PC-3 (cell line): ENCODE measurements at regions not wholly inside any gene's neighbourhood (a gene's known extent, or its start where the extent isn't known, plus 50 kb on each side); places are given as distances from the start of the nearest gene placed in this dataset.
"Not testable (repeated sequence)": the region's sequence is repeated elsewhere in the genome, so short reads cannot be mapped to it uniquely, and the experiment has no call there.

Experiments used
- ATAC-seq: fragments of 200-7000 bp; cut with Tn5 transposase; 2 replicates; pipeline ENCODE4 v1.9.1; 2020; ENCODE audit warnings: mild to moderate bottlenecking, moderate library complexity
- BruUV-seq: library from RNA; stranded (reverse); fragments of 400-500 nt; replicated peaks from 2 replicates; lab custom pipeline; 2021; lab: Mats Ljungman, UMichigan
- CTCF ChIA-PET: fragments of 300-600 bp; sonication (Branson Sonifier 250); formaldehyde crosslinking; loops from one replicate; lab custom pipeline; 2022; ENCODE audit warnings: antibody characterized with exemption; lab: Charles Lee
- POLR2A ChIA-PET: fragments of 300-600 bp; sonication (Branson Sonifier 250); formaldehyde crosslinking; loops from one replicate; lab custom pipeline; 2022; ENCODE audit warnings: antibody characterized with exemption; ENCODE audit not compliant: unreplicated experiment; lab: Charles Lee
- DNase-seq: peaks from one replicate; pipeline ENCODE4 v3.0.0-alpha.2; 2015
- H2AFZ ChIP-seq: fragments of 300-600 bp; sonication (generic); 2 replicates; pipeline ENCODE4 v1.6.0; 2016; ENCODE audit warnings: antibody characterized with exemption, low read length
- H3F3A ChIP-seq: fragments of 300-600 bp; sonication (generic); one replicate; pipeline ENCODE4 v1.6.0; 2017; ENCODE audit warnings: antibody characterized with exemption, low read length, control low read depth, mild to moderate bottlenecking; ENCODE audit not compliant: unreplicated experiment
- H3K27ac ChIP-seq: fragments of 300-600 bp; sonication (generic); 2 replicates; pipeline ENCODE4 v1.5.1; 2016; ENCODE audit warnings: mild to moderate bottlenecking, low read length
- H3K27me3 ChIP-seq: fragments of 300-600 bp; sonication (generic); 2 replicates; pipeline ENCODE4 v1.6.1; 2016; ENCODE audit warnings: low read length, mixed read lengths
- H3K36me3 ChIP-seq: fragments of 300-600 bp; sonication (generic); 2 replicates; pipeline ENCODE4 v1.6.1; 2016; ENCODE audit warnings: low read depth, mixed run types, low read length, mixed read lengths
- H3K4me1 ChIP-seq: fragments of 300-600 bp; sonication (generic); 2 replicates; pipeline ENCODE4 v1.5.1; 2016; ENCODE audit warnings: low read length; ENCODE audit not compliant: insufficient read depth
- H3K4me2 ChIP-seq: fragments of 300-600 bp; sonication (generic); 2 replicates; pipeline ENCODE4 v1.6.0; 2016; ENCODE audit warnings: low read length
- H3K4me3 ChIP-seq: fragments of 300-600 bp; sonication (generic); 2 replicates; pipeline ENCODE4 v1.5.1; 2016; ENCODE audit warnings: mild to moderate bottlenecking, low read length, mixed read lengths
- H3K79me2 ChIP-seq: fragments of 300-600 bp; sonication (generic); 2 replicates; pipeline ENCODE4 v1.6.1; 2017; ENCODE audit warnings: low read length, mixed read lengths
- H3K9ac ChIP-seq: fragments of 300-600 bp; sonication (generic); 2 replicates; pipeline ENCODE4 v1.6.0; 2016; ENCODE audit warnings: mild to moderate bottlenecking, low read length
- H3K9me2 ChIP-seq: fragments of 300-600 bp; sonication (generic); replicated peaks from 2 replicates; pipeline ENCODE4 v1.6.1; 2016; ENCODE audit warnings: mixed run types, low read length, mixed read lengths
- H3K9me3 ChIP-seq: fragments of 300-600 bp; sonication (generic); 2 replicates; pipeline ENCODE4 v1.6.1; 2016; ENCODE audit warnings: low read length, mixed read lengths
- H4K20me1 ChIP-seq: fragments of 300-600 bp; sonication (generic); 2 replicates; pipeline ENCODE4 v1.6.1; 2016; ENCODE audit warnings: low read length, mixed read lengths
- intact Hi-C: fragments of 100-400 bp; cut with micrococcal nuclease; formaldehyde crosslinking; loops from 2 replicates; pipeline ENCODE4 v1.9.0; 2023

DNA sequence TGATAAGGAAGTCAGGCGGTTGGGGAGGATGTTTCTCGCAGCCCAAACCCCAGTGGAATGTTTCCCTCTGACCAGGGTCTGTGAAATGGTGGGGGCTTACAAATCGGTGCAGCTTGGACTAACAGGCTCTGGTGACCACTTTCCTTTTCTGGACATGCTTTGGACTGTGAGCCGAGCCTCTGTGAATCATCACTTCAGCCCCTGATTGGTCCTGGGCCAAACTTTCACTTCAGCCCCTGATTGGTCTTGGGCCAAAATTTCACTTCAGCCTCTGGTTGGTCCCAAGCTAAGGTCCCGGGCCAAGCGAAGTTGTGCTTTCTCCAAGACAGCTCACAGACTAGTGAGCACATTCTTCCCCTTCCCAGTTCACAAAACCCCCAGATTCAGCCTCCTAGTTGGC is 223.7 kb upstream of the ANKRD20A1 start:
- CTCF ChIA-PET, BruUV-seq, H3K9me2 ChIP-seq, H3K27ac ChIP-seq, H3K9ac ChIP-seq, H3K79me2 ChIP-seq, H3K4me2 ChIP-seq, H3F3A ChIP-seq, H3K9me3 ChIP-seq, POLR2A ChIA-PET, H3K27me3 ChIP-seq, H3K36me3 ChIP-seq, intact Hi-C loops, ATAC-seq, H3K4me1 ChIP-seq, DNase-seq, H4K20me1 ChIP-seq, H3K4me3 ChIP-seq, H2AFZ ChIP-seq: not testable (repeated sequence)

- H4K20me1 ChIP-seq, H3F3A ChIP-seq, H3K36me3 ChIP-seq, H3K27ac ChIP-seq, H3K9me3 ChIP-seq, H3K9ac ChIP-seq, DNase-seq, intact Hi-C loops, H2AFZ ChIP-seq, CTCF ChIA-PET, H3K9me2 ChIP-seq, ATAC-seq, H3K4me1 ChIP-seq, H3K4me3 ChIP-seq, H3K4me2 ChIP-seq, POLR2A ChIA-PET, H3K27me3 ChIP-seq, H3K79me2 ChIP-seq, BruUV-seq: not testable (repeated sequence)
These were observed 246.8 kb upstream of the ANKRD20A1 start for GRCh38 chr9:67611900-67612299.

GRCh38 chr9:67609872-67610271 is 248.9 kb upstream of the ANKRD20A1 start:
- H3K9me3 ChIP-seq, H3F3A ChIP-seq, POLR2A ChIA-PET, H3K27me3 ChIP-seq, H3K79me2 ChIP-seq, H2AFZ ChIP-seq, BruUV-seq, ATAC-seq, CTCF ChIA-PET, intact Hi-C loops, H3K4me1 ChIP-seq, H3K4me2 ChIP-seq, H3K36me3 ChIP-seq, H4K20me1 ChIP-seq, H3K4me3 ChIP-seq, H3K9me2 ChIP-seq, H3K27ac ChIP-seq, H3K9ac ChIP-seq, DNase-seq: not testable (repeated sequence)

DNA sequence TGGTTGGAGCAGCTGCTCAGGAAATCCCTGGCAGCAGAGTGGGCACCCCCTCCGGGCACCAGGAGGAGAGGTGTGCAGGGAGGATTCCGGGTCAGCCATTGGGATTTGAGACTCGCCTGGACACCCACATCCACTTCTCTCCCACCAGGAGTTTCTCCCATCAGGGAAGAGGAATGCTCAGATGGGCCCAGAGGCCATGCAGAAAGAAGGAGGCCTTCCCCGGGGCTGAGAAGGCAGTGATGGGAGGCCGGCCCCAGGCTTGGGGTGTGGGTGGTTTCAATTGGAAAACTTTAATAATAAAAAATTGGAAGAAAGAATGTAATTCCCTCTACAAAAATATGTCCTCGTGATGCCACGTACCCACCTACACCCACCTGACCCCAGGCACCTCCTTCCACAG is 249.3 kb upstream of the ANKRD20A1 start:
- POLR2A ChIA-PET = not testable (repeated sequence)

DNA sequence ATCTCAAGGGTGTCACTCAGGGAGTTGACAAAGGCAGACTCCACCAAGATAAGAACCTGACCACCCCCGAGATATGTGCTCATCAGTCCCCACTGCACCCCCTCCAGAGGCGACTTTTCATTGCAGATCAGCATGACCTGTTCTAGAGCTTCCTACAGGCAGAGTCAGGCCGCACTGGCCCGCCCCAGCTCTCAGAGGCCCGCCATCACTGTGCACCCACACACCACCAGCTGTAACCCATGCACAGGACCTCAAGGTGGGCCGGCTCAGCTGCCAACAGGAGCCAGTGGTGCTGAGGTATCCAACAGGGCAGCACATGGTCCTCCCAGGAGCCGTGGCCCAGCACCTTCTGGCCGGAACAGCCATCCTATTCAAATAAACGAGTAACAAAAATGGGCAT is 253.6 kb upstream of the ANKRD20A1 start:
- H2AFZ ChIP-seq, H3K27ac ChIP-seq, H3K79me2 ChIP-seq, H3F3A ChIP-seq, H3K4me1 ChIP-seq, H4K20me1 ChIP-seq, H3K4me2 ChIP-seq, H3K27me3 ChIP-seq, H3K9me3 ChIP-seq, CTCF ChIA-PET, H3K36me3 ChIP-seq, intact Hi-C loops, POLR2A ChIA-PET, H3K4me3 ChIP-seq, H3K9ac ChIP-seq, BruUV-seq, ATAC-seq, DNase-seq, H3K9me2 ChIP-seq: not testable (repeated sequence)

More for the DNA sequence above, 249.3 kb upstream of the ANKRD20A1 start:
- H3K9ac ChIP-seq, H3K9me3 ChIP-seq, H3K9me2 ChIP-seq, H3K4me2 ChIP-seq, H3K4me1 ChIP-seq, DNase-seq, H3K36me3 ChIP-seq, H3K79me2 ChIP-seq, H3K4me3 ChIP-seq, CTCF ChIA-PET, H2AFZ ChIP-seq, H3F3A ChIP-seq, ATAC-seq, BruUV-seq, H3K27ac ChIP-seq, intact Hi-C loops, H4K20me1 ChIP-seq, H3K27me3 ChIP-seq: not testable (repeated sequence)

DNA sequence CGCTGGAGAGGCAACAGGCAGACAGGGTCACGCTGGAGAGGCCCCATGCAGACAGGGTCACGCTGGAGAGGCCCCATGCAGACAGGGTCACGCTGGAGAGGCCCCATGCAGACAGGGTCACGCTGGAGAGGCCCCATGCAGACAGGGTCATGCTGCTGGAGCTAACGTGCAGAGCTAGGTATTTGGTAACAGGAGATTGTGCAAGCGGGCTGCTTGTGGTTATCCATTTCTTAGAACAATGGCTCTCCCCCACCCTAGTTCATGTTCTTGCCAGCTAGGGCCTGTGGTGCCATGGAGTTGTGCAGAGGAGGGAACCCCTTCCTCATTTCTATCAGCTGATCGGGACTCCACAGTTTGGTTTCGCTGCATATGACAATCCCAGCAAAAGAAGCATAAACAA is 255.1 kb upstream of the ANKRD20A1 start:
- POLR2A ChIA-PET, H3K36me3 ChIP-seq, ATAC-seq, H2AFZ ChIP-seq, BruUV-seq, DNase-seq, H4K20me1 ChIP-seq, H3K27ac ChIP-seq, H3K9ac ChIP-seq, H3K4me2 ChIP-seq, H3F3A ChIP-seq, H3K4me1 ChIP-seq, H3K79me2 ChIP-seq, H3K27me3 ChIP-seq, intact Hi-C loops, H3K9me3 ChIP-seq, H3K4me3 ChIP-seq, CTCF ChIA-PET, H3K9me2 ChIP-seq: not testable (repeated sequence)

DNA sequence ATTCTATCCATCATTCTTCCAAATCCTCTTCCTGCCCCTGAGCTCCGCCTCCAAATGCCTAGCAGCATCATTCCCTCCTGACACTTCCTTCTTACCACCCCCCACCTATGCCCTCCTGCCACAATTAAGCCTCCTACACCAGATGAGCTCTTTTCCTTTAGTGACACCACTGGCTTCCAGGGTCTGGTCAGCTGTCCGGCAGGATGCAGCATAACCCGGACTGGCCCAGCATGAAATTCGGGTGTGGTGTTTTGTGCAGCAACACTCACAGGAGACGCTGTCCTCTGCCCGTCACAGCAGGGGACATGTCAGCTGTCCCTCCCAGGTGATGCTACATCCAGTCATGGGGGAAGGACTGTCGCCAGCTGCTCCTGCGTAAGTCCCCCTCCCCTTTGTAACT is 266.3 kb upstream of the ANKRD20A1 start:
- H3K36me3 ChIP-seq, intact Hi-C loops, DNase-seq, H2AFZ ChIP-seq, H3F3A ChIP-seq, H3K79me2 ChIP-seq, H3K9me2 ChIP-seq, BruUV-seq, POLR2A ChIA-PET, H3K27me3 ChIP-seq, H3K4me1 ChIP-seq, CTCF ChIA-PET, H3K9me3 ChIP-seq, H3K4me3 ChIP-seq, ATAC-seq, H3K9ac ChIP-seq, H3K4me2 ChIP-seq, H4K20me1 ChIP-seq, H3K27ac ChIP-seq: not testable (repeated sequence)
